Suprapubic skin (tissue), 4 donors: ENCODE measurements at regions not wholly inside any gene's neighbourhood (a gene's known extent, or its start where the extent isn't known, plus 50 kb on each side); places are given as distances from the start of the nearest gene placed in this dataset.

Source experiments
- EP300 ChIP-seq: sonication (generic); formaldehyde crosslinking; IDR thresholded peaks from one replicate; pipeline ENCODE4 v1.6.1; 2017; ENCODE audit warnings: antibody characterized with exemption
- POLR2AphosphoS5 ChIP-seq, 3 donors: sonication (generic); formaldehyde crosslinking; IDR thresholded peaks; one replicate each; pipeline ENCODE4 v1.6.1; 2017; ENCODE audit warnings: antibody characterized with exemption in 3 of 3
- TF ChIP-seq, protein P1 (sequence below), 2 donors: fragments of 200-600 bp in 1 of 2; fragments of 450-650 bp in 1 of 2; sonication (generic) in 1 of 2; IDR thresholded peaks; one replicate each; pipeline ENCODE4 v1.5.1; 2016 to 2019; ENCODE audit warnings: antibody characterized with exemption in 2 of 2, mild to moderate bottlenecking in 1 of 2, moderate library complexity in 1 of 2

DNA sequence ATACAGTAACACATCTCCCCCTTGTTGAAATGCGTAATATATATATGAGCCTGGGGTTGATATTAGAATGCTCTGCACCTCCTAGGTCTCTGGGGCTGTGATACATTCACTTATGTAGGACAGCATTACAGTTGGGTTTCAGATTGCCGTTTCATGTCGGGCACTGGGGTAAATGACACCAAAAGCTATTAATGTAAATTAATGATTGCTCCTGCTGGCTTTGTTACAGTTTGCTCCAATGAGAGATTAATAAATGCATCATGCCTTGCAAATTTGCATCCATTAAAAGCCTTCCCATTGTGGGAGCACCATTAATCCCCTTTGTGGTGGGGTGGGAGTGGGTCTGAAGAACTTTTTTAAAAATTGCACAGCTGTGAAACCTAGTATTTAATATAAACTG lies 584.4 kb upstream of the EEF2KMT start:
- no peak for TF ChIP-seq POLR2AphosphoS5 (IDR thresholded peaks at IDR 0.05)
- TF ChIP-seq EP300: no peak
- TF ChIP-seq, protein P1, sequence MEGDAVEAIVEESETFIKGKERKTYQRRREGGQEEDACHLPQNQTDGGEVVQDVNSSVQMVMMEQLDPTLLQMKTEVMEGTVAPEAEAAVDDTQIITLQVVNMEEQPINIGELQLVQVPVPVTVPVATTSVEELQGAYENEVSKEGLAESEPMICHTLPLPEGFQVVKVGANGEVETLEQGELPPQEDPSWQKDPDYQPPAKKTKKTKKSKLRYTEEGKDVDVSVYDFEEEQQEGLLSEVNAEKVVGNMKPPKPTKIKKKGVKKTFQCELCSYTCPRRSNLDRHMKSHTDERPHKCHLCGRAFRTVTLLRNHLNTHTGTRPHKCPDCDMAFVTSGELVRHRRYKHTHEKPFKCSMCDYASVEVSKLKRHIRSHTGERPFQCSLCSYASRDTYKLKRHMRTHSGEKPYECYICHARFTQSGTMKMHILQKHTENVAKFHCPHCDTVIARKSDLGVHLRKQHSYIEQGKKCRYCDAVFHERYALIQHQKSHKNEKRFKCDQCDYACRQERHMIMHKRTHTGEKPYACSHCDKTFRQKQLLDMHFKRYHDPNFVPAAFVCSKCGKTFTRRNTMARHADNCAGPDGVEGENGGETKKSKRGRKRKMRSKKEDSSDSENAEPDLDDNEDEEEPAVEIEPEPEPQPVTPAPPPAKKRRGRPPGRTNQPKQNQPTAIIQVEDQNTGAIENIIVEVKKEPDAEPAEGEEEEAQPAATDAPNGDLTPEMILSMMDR (IDR thresholded peaks at IDR 0.05): no peak
